Mesothelial cell of epicardium (in vitro differentiated cells): ENCODE measurements at regions not wholly inside any gene's neighbourhood (a gene's known extent, or its start where the extent isn't known, plus 50 kb on each side); places are given as distances from the start of the nearest gene placed in this dataset.
"Not testable (repeated sequence)": the region's sequence is repeated elsewhere in the genome, so short reads cannot be mapped to it uniquely, and the experiment has no call there.

Experiments
- DNase-seq, 2 experiments: peaks; one replicate each; pipeline ENCODE4 v3.0.0; 2021; ENCODE audit warnings: low spot score in 2 of 2; ENCODE audit not compliant: unreplicated experiment in 2 of 2
- H3K27ac Mint-ChIP-seq: 2 replicates; pipeline ENCODE4 v1.8.0; 2021; ENCODE audit warnings: mixed read lengths
- H3K27me3 Mint-ChIP-seq: 2 replicates; pipeline ENCODE4 v1.8.0; 2021; ENCODE audit warnings: low read depth, mixed read lengths
- H3K36me3 Mint-ChIP-seq: 2 replicates; pipeline ENCODE4 v1.8.0; 2021; ENCODE audit warnings: mixed read lengths
- H3K4me1 Mint-ChIP-seq: 2 replicates; pipeline ENCODE4 v1.8.0; 2021; ENCODE audit warnings: mixed read lengths
- H3K4me3 Mint-ChIP-seq: 2 replicates; pipeline ENCODE4 v1.8.0; 2021; ENCODE audit warnings: mild to moderate bottlenecking, moderate library complexity, mixed read lengths
- H3K9me3 Mint-ChIP-seq: 2 replicates; pipeline ENCODE4 v1.8.0; 2021; ENCODE audit warnings: mixed read lengths
- CTCF ChIP-seq: fragments of 200-600 bp; sonication (generic); IDR thresholded peaks from one replicate; pipeline ENCODE4 v1.5.0; 2021; ENCODE audit warnings: antibody characterized with exemption; ENCODE audit not compliant: unreplicated experiment

- Mint-ChIP-seq H3K27me3 (no peaks in the 10 kb centered on the region), H3K4me3 (no peak overlapping the region), H3K4me1 (peaks cover 23% of the 10 kb centered on the region), H3K27ac (no peak overlapping the region), H3K36me3 (peaks cover 3% of the 10 kb centered on the region), H3K9me3 (peaks cover 15% of the 10 kb centered on the region)
- TF ChIP-seq CTCF = no peak
- DNase-seq = no peak
These were observed 1784.1 kb downstream of the SLITRK5 start for GRCh38 chr13:89455225-89455624.

GRCh38 chr13:89455741-89456140, 1784.6 kb downstream of the SLITRK5 start:
- Mint-ChIP-seq H3K9me3 (peaks cover 16% of the 10 kb centered on the region), H3K4me3 (no peak overlapping the region), H3K27me3 (no peaks in the 10 kb centered on the region), H3K4me1 (peaks cover 23% of the 10 kb centered on the region), H3K27ac (peak overlapping the region; percentile 18), H3K36me3 (peaks cover 3% of the 10 kb centered on the region)
- TF ChIP-seq CTCF = no peak
- DNase-seq = no peak

- DNase-seq = no peak
- H3K27ac Mint-ChIP-seq = peak overlapping the region; percentile 50
These were observed 1786.8 kb downstream of the SLITRK5 start for GRCh38 chr13:89457977-89458376.

GRCh38 chr13:89458456-89458855, 1787.3 kb downstream of the SLITRK5 start:
- no peak for DNase-seq
- peaks cover 23% of the 10 kb centered on the region for H3K4me1 Mint-ChIP-seq
- peaks cover 10% of the 10 kb centered on the region for H3K9me3 Mint-ChIP-seq
- TF ChIP-seq CTCF = no peak
- H3K4me3 Mint-ChIP-seq = no peak overlapping the region
- no peaks in the 10 kb centered on the region for H3K27me3 Mint-ChIP-seq
- H3K27ac Mint-ChIP-seq = no peak overlapping the region
- peaks cover 3% of the 10 kb centered on the region for H3K36me3 Mint-ChIP-seq

More at GRCh38 chr13:89457977-89458376, 1786.8 kb downstream of the SLITRK5 start:
- Mint-ChIP-seq H3K4me3 (no peak overlapping the region), H3K9me3 (peaks cover 10% of the 10 kb centered on the region), H3K27me3 (no peaks in the 10 kb centered on the region), H3K36me3 (peaks cover 3% of the 10 kb centered on the region), H3K4me1 (peaks cover 23% of the 10 kb centered on the region)
- no peak for TF ChIP-seq CTCF

- peaks cover 10% of the 10 kb centered on the region for H3K9me3 Mint-ChIP-seq
- DNase-seq, H3K4me3 Mint-ChIP-seq, H3K4me1 Mint-ChIP-seq, H3K27me3 Mint-ChIP-seq, H3K27ac Mint-ChIP-seq, H3K36me3 Mint-ChIP-seq: not testable (repeated sequence)
These were observed 1789.7 kb downstream of the SLITRK5 start for GRCh38 chr13:89460895-89461294.

- TF ChIP-seq CTCF = no peak
- no peaks in the 10 kb centered on the region for H3K9me3 Mint-ChIP-seq
- H3K36me3 Mint-ChIP-seq = no peaks in the 10 kb centered on the region
- H3K27me3 Mint-ChIP-seq = no peaks in the 10 kb centered on the region
- H3K27ac Mint-ChIP-seq = no peak overlapping the region
- no peak for DNase-seq
- H3K4me3 Mint-ChIP-seq = no peak overlapping the region
- no peaks in the 10 kb centered on the region for H3K4me1 Mint-ChIP-seq
These were observed 1794.2 kb downstream of the SLITRK5 start for GRCh38 chr13:89465366-89465765.
